ENCODE measurements at regions not wholly inside any gene's neighbourhood (a gene's known extent, or its start where the extent isn't known, plus 50 kb on each side); places are given as distances from the start of the nearest gene placed in this dataset.

GRCh38 chr15:83340087-83340486 is 55.6 kb upstream of the BNC1 start:
- TF ChIP-seq ZNF274 (IDR thresholded peaks at IDR 0.05; ENCODE audit: low read depth, low read length) (no peak), YY1 (IDR thresholded peaks at IDR 0.05; ENCODE audit: insufficient read depth, insufficient read length) (no peak), SUZ12 (IDR thresholded peaks at IDR 0.05; ENCODE audit: extremely low read depth, insufficient read depth, insufficient read length) (no peak)
